Gastroesophageal sphincter (tissue), 4 donors: ENCODE measurements at regions not wholly inside any gene's neighbourhood (a gene's known extent, or its start where the extent isn't known, plus 50 kb on each side); places are given as distances from the start of the nearest gene placed in this dataset.

Source experiments
- ATAC-seq: fragments of 150-250 bp; one replicate; pipeline ENCODE4 v1.9.1; 2016; ENCODE audit warnings: mild to moderate bottlenecking, moderate library complexity
- H3K27ac ChIP-seq, 4 donors: fragments of 200-600 bp; sonication (generic) in 3 of 4; 1 replicate in 3 of 4; 2 replicates in 1 of 4; pipeline ENCODE4 v1.5.1; 2016 to 2019
- H3K27me3 ChIP-seq: fragments of 200-600 bp; sonication (generic); one replicate; pipeline ENCODE4 v1.5.1; 2019
- H3K36me3 ChIP-seq, 2 donors: fragments of 200-600 bp; sonication (generic); one replicate each; pipeline ENCODE4 v1.5.1; 2019; ENCODE audit warnings: control low read depth in 1 of 2
- H3K4me1 ChIP-seq, 3 donors: fragments of 200-600 bp; sonication (generic); 1 replicate in 2 of 3; 2 replicates in 1 of 3; pipeline ENCODE4 v1.5.1; 2016 to 2019; ENCODE audit warnings: control low read depth in 2 of 3
- H3K4me3 ChIP-seq, 2 donors: fragments of 200-600 bp; sonication (generic); one replicate each; pipeline ENCODE4 v1.5.1; 2019; ENCODE audit warnings: mild to moderate bottlenecking in 1 of 2, moderate library complexity in 1 of 2
- H3K9me3 ChIP-seq, 3 donors: fragments of 200-600 bp; sonication (generic); one replicate each; pipeline ENCODE4 v1.5.1; 2017 to 2019; ENCODE audit warnings: control low read depth in 2 of 3
- CTCF ChIP-seq, 4 experiments: fragments of 200-600 bp in 2 of 4; fragments of 450-650 bp in 2 of 4; sonication (generic) in 1 of 4; IDR thresholded peaks; one replicate each; pipeline ENCODE4 v1.5.1; 2017 to 2019; ENCODE audit warnings: antibody characterized with exemption in 4 of 4, mild to moderate bottlenecking in 2 of 4, moderate library complexity in 2 of 4
- EP300 ChIP-seq: sonication (generic); formaldehyde crosslinking; IDR thresholded peaks from one replicate; pipeline ENCODE4 v1.6.1; 2017; ENCODE audit warnings: antibody characterized with exemption, mild to moderate bottlenecking
- POLR2A ChIP-seq, 2 donors: fragments of 450-650 bp; IDR thresholded peaks; one replicate each; pipeline ENCODE4 v1.6.1; 2017; ENCODE audit warnings: antibody characterized with exemption in 2 of 2, mild to moderate bottlenecking in 2 of 2, moderate library complexity in 1 of 2
- POLR2AphosphoS5 ChIP-seq: sonication (generic); formaldehyde crosslinking; IDR thresholded peaks from one replicate; pipeline ENCODE4 v1.6.1; 2017; ENCODE audit warnings: antibody characterized with exemption
- WGBS, 2 donors: methylation state at CpG; one replicate each; pipeline ENCODE4 v1.1.5; 2018; ENCODE audit warnings: low coverage in 1 of 2; 5-methylcytosine and 5-hydroxymethylcytosine counted together

DNA sequence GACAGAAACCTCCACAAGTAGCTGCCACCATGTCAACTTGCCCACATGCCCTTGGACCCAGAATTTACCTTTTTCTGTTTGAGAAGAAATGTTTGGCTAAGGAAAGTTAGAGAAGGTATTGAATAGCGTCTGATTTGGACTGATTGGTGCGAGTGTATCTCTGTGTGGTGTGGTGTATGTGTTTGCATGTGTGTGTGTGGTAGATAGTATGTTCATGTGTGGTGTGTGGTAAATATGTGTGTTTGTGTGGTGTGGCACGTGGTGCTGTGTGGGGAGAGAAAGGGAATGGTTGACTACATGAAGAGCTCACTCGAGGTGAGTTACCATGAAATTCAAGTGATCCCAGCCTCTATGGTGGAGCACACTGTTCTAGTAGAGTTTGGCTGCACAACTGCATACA is 360.8 kb upstream of the SPHKAP start:
- no peaks in the 10 kb centered on the region for H3K36me3 ChIP-seq
- H3K27ac ChIP-seq: no peak overlapping the region
- ATAC-seq: no peak
- H3K27me3 ChIP-seq: no peaks in the 10 kb centered on the region
- no peak overlapping the region for H3K4me3 ChIP-seq
- no peaks in the 10 kb centered on the region for H3K9me3 ChIP-seq
- no peaks in the 10 kb centered on the region for H3K4me1 ChIP-seq
- no peak for TF ChIP-seq POLR2AphosphoS5
- no peak for TF ChIP-seq EP300
- no peak for TF ChIP-seq POLR2A (IDR thresholded peaks at IDR 0.05)
- no peak for TF ChIP-seq CTCF (IDR thresholded peaks at IDR 0.05)
- 81 to 84% methylated on average over 3 to 4 of the region's 4 CpGs for WGBS, 2 donors

GRCh38 chr2:228541789-228542188 is 360.3 kb upstream of the SPHKAP start:
- Histone ChIP-seq H3K4me3 (no peak overlapping the region), H3K27me3 (no peaks in the 10 kb centered on the region), H3K9me3 (no peaks in the 10 kb centered on the region), H3K27ac (no peak overlapping the region), H3K4me1 (no peaks in the 10 kb centered on the region), H3K36me3 (no peaks in the 10 kb centered on the region)
- no peak for ATAC-seq
- 85 to 91% methylated on average over 4 of the region's 4 CpGs for WGBS, 2 donors
- TF ChIP-seq POLR2A (IDR thresholded peaks at IDR 0.05) (no peak), CTCF (IDR thresholded peaks at IDR 0.05) (no peak), POLR2AphosphoS5 (no peak), EP300 (no peak)

- no peak overlapping the region for H3K27ac ChIP-seq
- H3K27me3 ChIP-seq: no peaks in the 10 kb centered on the region
- no peaks in the 10 kb centered on the region for H3K9me3 ChIP-seq
- H3K4me3 ChIP-seq: no peak overlapping the region
- 87 to 93% methylated on average over 3 of the region's 3 CpGs for WGBS, 2 donors
- no peaks in the 10 kb centered on the region for H3K4me1 ChIP-seq
- ATAC-seq: no peak
- no peaks in the 10 kb centered on the region for H3K36me3 ChIP-seq
- TF ChIP-seq CTCF (IDR thresholded peaks at IDR 0.05) (no peak), EP300 (no peak)
Observed at GRCh38 chr2:228540976-228541375, 359.5 kb upstream of the SPHKAP start.

GRCh38 chr2:228535396-228535795 is 353.9 kb upstream of the SPHKAP start:
- Histone ChIP-seq H3K27ac (no peak overlapping the region), H3K36me3 (no peaks in the 10 kb centered on the region), H3K27me3 (no peaks in the 10 kb centered on the region), H3K4me1 (no peaks in the 10 kb centered on the region), H3K9me3 (peaks cover 0 to 6% (median 0%) of the 10 kb centered on the region in 3 donors), H3K4me3 (no peak overlapping the region)
- no peak for TF ChIP-seq CTCF (IDR thresholded peaks at IDR 0.05)
- ATAC-seq: no peak

- Histone ChIP-seq H3K27me3 (no peaks in the 10 kb centered on the region), H3K4me1 (no peaks in the 10 kb centered on the region), H3K27ac (no peak overlapping the region), H3K9me3 (peaks cover 0 to 6% (median 0%) of the 10 kb centered on the region in 3 donors), H3K4me3 (no peak overlapping the region), H3K36me3 (no peaks in the 10 kb centered on the region)
- no peak for TF ChIP-seq EP300
- no peak for TF ChIP-seq CTCF (IDR thresholded peaks at IDR 0.05)
- TF ChIP-seq POLR2A (IDR thresholded peaks at IDR 0.05): no peak
- TF ChIP-seq POLR2AphosphoS5: no peak
- ATAC-seq: no peak
- WGBS, 2 donors: 50 to 64% methylated on average over 1 of the region's 1 CpG
Observed at GRCh38 chr2:228533156-228533555, 351.7 kb upstream of the SPHKAP start.
